IMR-90 (cell line): ENCODE measurements at regions not wholly inside any gene's neighbourhood (a gene's known extent, or its start where the extent isn't known, plus 50 kb on each side); places are given as distances from the start of the nearest gene placed in this dataset.

Experiments used
- ATAC-seq: fragments of 200-7000 bp; cut with Tn5 transposase; 2 replicates; pipeline ENCODE4 v1.9.1; 2020; ENCODE audit warnings: low read depth, mild to moderate bottlenecking, moderate library complexity
- BruUV-seq: library from RNA; stranded (reverse); fragments of 400-500 nt; replicated peaks from 2 replicates; lab custom pipeline; 2021; lab: Mats Ljungman, UMichigan
- CTCF ChIA-PET: fragments of 300-600 bp; formaldehyde crosslinking; extraction: SDS; loops from one replicate; lab custom pipeline; 2021; ENCODE audit warnings: antibody characterized with exemption; lab: Yijun Ruan, JAX
- POLR2A ChIA-PET: fragments of 300-600 bp; sonication (Branson Sonifier 250); formaldehyde crosslinking; loops from one replicate; lab custom pipeline; 2022; ENCODE audit warnings: antibody characterized with exemption; ENCODE audit not compliant: unreplicated experiment; lab: Charles Lee
- DNase-seq: peaks from one replicate; pipeline ENCODE4 v3.0.0; 2013
- H2AFZ ChIP-seq: replicated peaks from 2 replicates; pipeline ENCODE3; 2013; ENCODE audit warnings: low read length, mild to moderate bottlenecking; ENCODE audit not compliant: poor library complexity
- H2AK5ac ChIP-seq: 2 replicates; pipeline ENCODE4 v1.6.1; 2013; ENCODE audit warnings: low read depth, low read length, inconsistent platforms
- H2AK9ac ChIP-seq: replicated peaks from 2 replicates; pipeline ENCODE3; 2013; ENCODE audit warnings: mild to moderate bottlenecking, low read depth, low read length, moderate library complexity; ENCODE audit not compliant: poor library complexity
- H2BK120ac ChIP-seq: 2 replicates; pipeline ENCODE4 v1.6.1; 2013; ENCODE audit warnings: low read depth, low read length, inconsistent platforms
- H2BK15ac ChIP-seq: 3 replicates; pipeline ENCODE4 v1.6.1; 2013; ENCODE audit warnings: low read depth, low read length, inconsistent platforms
- H2BK20ac ChIP-seq: 2 replicates; pipeline ENCODE4 v1.6.1; 2013; ENCODE audit warnings: low read depth, mild to moderate bottlenecking, inconsistent platforms, low read length, moderate library complexity
- H2BK5ac ChIP-seq: 2 replicates; pipeline ENCODE4 v1.6.1; 2013; ENCODE audit warnings: mild to moderate bottlenecking, low read depth, low read length, inconsistent platforms; ENCODE audit not compliant: poor library complexity, severe bottlenecking
- H3K14ac ChIP-seq: replicated peaks from 2 replicates; pipeline ENCODE4 v1.6.1; 2013; ENCODE audit warnings: low read depth, low read length, inconsistent platforms
- H3K18ac ChIP-seq: 2 replicates; pipeline ENCODE4 v1.6.1; 2013; ENCODE audit warnings: low read depth, low read length, control low read depth
- H3K23ac ChIP-seq: 2 replicates; pipeline ENCODE4 v1.6.1; 2013; ENCODE audit warnings: low read depth, low read length, inconsistent platforms
- H3K27ac ChIP-seq: 2 replicates; pipeline ENCODE4 v1.5.1; 2013; ENCODE audit warnings: mild to moderate bottlenecking, control low read depth, low read length; ENCODE audit not compliant: insufficient read depth
- H3K27me3 ChIP-seq: 2 replicates; pipeline ENCODE4 v1.6.1; 2013; ENCODE audit warnings: low read length; ENCODE audit not compliant: control insufficient read depth, insufficient read depth
- H3K36me3 ChIP-seq: 2 replicates; pipeline ENCODE4 v1.6.1; 2013; ENCODE audit warnings: low read length, mixed read lengths; ENCODE audit not compliant: control insufficient read depth, insufficient read depth
- H3K4ac ChIP-seq: 2 replicates; pipeline ENCODE4 v1.6.1; 2013; ENCODE audit warnings: low read depth, low read length, inconsistent platforms
- H3K4me1 ChIP-seq: 2 replicates; pipeline ENCODE4 v1.6.1; 2013; ENCODE audit warnings: low read length, mixed read lengths; ENCODE audit not compliant: control insufficient read depth, insufficient read depth
- H3K4me2 ChIP-seq: 2 replicates; pipeline ENCODE4 v1.6.1; 2013; ENCODE audit warnings: low read depth, mild to moderate bottlenecking, control low read depth, low read length, moderate library complexity
- H3K4me3 ChIP-seq: 2 replicates; pipeline ENCODE4 v1.5.1; 2013; ENCODE audit warnings: low read depth, mild to moderate bottlenecking, control low read depth, low read length, moderate library complexity; ENCODE audit not compliant: insufficient read depth
- H3K56ac ChIP-seq: 2 replicates; pipeline ENCODE4 v1.6.1; 2013; ENCODE audit warnings: low read length, inconsistent platforms; ENCODE audit not compliant: insufficient read depth; ENCODE audit errors: extremely low read depth
- H3K79me1 ChIP-seq, 2 experiments: 2 replicates each; pipeline ENCODE4 v1.6.1; 2013; ENCODE audit warnings: low read length in 2 of 2, inconsistent platforms in 1 of 2, low read depth in 1 of 2
- H3K9ac ChIP-seq: 2 replicates; pipeline ENCODE4 v1.6.1; 2013; ENCODE audit warnings: low read depth, low read length, control low read depth
- H3K9me1 ChIP-seq: 2 replicates; pipeline ENCODE4 v1.6.1; 2013; ENCODE audit warnings: low read length, inconsistent platforms; ENCODE audit not compliant: insufficient read depth
- H3K9me3 ChIP-seq: 2 replicates; pipeline ENCODE4 v1.6.1; 2013; ENCODE audit warnings: low read length; ENCODE audit not compliant: control insufficient read depth, insufficient read depth
- H4K20me1 ChIP-seq: 2 replicates; pipeline ENCODE4 v1.6.1; 2013; ENCODE audit warnings: low read length, inconsistent platforms; ENCODE audit not compliant: insufficient read depth
- H4K5ac ChIP-seq: 2 replicates; pipeline ENCODE4 v1.6.1; 2013; ENCODE audit warnings: mild to moderate bottlenecking, low read depth, low read length, control low read depth
- H4K8ac ChIP-seq, 2 experiments: 2 replicates each; pipeline ENCODE4 v1.6.1; 2013; ENCODE audit warnings: low read depth in 2 of 2, low read length in 2 of 2, control low read depth in 1 of 2, inconsistent platforms in 1 of 2
- H4K91ac ChIP-seq: 2 replicates; pipeline ENCODE4 v1.6.1; 2013; ENCODE audit warnings: low read depth, low read length, inconsistent platforms; ENCODE audit not compliant: insufficient read depth
- BHLHE40 ChIP-seq: fragments of 150-350 bp; IDR thresholded peaks from 2 replicates; pipeline ENCODE4 v1.6.1; 2016; ENCODE audit warnings: mild to moderate bottlenecking, low read depth, low read length
- CEBPB ChIP-seq: IDR thresholded peaks from 2 replicates; pipeline ENCODE4 v1.6.1; 2012; ENCODE audit warnings: low read depth, low read length, improper control_type of control experiment
- CHD1 ChIP-seq: IDR thresholded peaks from 2 replicates; pipeline ENCODE4 v1.6.1; 2012; ENCODE audit warnings: low read depth, low read length, improper control_type of control experiment
- CTCF ChIP-seq: conservative IDR thresholded peaks from 2 replicates; pipeline ENCODE4 v1.5.1; 2012; ENCODE audit warnings: mild to moderate bottlenecking, low read depth, low read length, improper control_type of control experiment
- FOS ChIP-seq: fragments of 150-350 bp; IDR thresholded peaks from 2 replicates; pipeline ENCODE4 v1.6.1; 2016; ENCODE audit warnings: low read depth, low read length
- MAFK ChIP-seq: IDR thresholded peaks from 2 replicates; pipeline ENCODE4 v1.6.1; 2012; ENCODE audit warnings: low read depth, low read length, improper control_type of control experiment
- MAZ ChIP-seq: IDR thresholded peaks from 2 replicates; pipeline ENCODE4 v1.6.1; 2012; ENCODE audit warnings: low read depth, mild to moderate bottlenecking, low read length, improper control_type of control experiment, moderate library complexity, borderline replicate concordance
- MXI1 ChIP-seq: IDR thresholded peaks from 2 replicates; pipeline ENCODE4 v1.6.1; 2012; ENCODE audit warnings: low read depth, mild to moderate bottlenecking, low read length, moderate library complexity, borderline replicate concordance
- RAD21 ChIP-seq: IDR thresholded peaks from 2 replicates; pipeline ENCODE4 v1.6.1; 2012; ENCODE audit warnings: low read length, improper control_type of control experiment
- RCOR1 ChIP-seq: IDR thresholded peaks from 2 replicates; pipeline ENCODE4 v1.6.1; 2012; ENCODE audit warnings: mild to moderate bottlenecking, low read length, improper control_type of control experiment; ENCODE audit not compliant: insufficient replicate concordance
- SMC3 ChIP-seq: fragments of 150-350 bp; IDR thresholded peaks from 2 replicates; pipeline ENCODE4 v1.6.1; 2016; ENCODE audit warnings: low read depth, mild to moderate bottlenecking, antibody characterized with exemption, low read length, moderate library complexity
- USF2 ChIP-seq: fragments of 150-350 bp; IDR thresholded peaks from 2 replicates; pipeline ENCODE4 v1.6.1; 2017; ENCODE audit warnings: mild to moderate bottlenecking, antibody characterized with exemption, low read length, low read depth
- whole genome bisulfite sequencing, 2 experiments: methylation state at CpG; one replicate each; pipeline versions ENCODE4 v1.1.5 to v1.1.7; 2013; ENCODE audit warnings: missing lambda C conversion rate in 2 of 2; ENCODE audit not compliant: insufficient read length in 1 of 2; ENCODE audit errors: extremely low coverage in 2 of 2; 5-methylcytosine and 5-hydroxymethylcytosine counted together
- dilution Hi-C: fragments of 300-500 bp; cut with HindIII; formaldehyde crosslinking; loops from one replicate; pipeline ENCODE4 v1.14.3; 2018; ENCODE audit warnings: low sequenced_read_pairs; ENCODE audit not compliant: unreplicated experiment
- in situ Hi-C: fragments of 300-500 bp; cut with MboI; formaldehyde crosslinking; loops from 3 replicates; pipeline ENCODE4 v1.14.3; 2019; ENCODE audit warnings: low sequenced_read_pairs, inconsistent platforms, mixed read lengths
- intact Hi-C: fragments of 100-400 bp; cut with micrococcal nuclease; formaldehyde crosslinking; loops from 2 replicates; pipeline ENCODE4 v1.10.0; 2022

DNA sequence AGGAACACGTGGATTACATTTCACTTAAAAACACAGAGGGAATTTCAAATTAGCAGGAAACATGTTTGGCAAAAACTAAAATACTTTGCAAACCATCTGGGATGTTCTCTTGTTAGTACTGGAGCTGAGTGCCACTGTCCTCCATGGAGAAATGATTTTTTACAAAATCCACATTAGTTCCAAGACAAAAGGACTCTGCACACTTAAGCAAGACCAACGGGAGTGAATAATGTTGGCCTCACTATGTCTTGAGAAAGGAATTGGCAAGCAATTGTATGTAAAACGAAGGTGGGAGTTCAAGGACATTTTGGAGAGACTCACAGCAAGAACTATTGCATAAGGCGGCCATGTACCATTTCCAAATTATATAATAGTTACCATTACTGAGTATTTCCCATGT, 547.5 kb downstream of the EBF1 start:
- Histone ChIP-seq H3K27ac (no peak overlapping the region), H3K27me3 (no peaks in the 10 kb centered on the region), H4K8ac (no peak overlapping the region), H3K4me3 (no peak overlapping the region), H2BK20ac (no peak overlapping the region), H4K5ac (no peak overlapping the region), H2BK15ac (no peak overlapping the region), H3K14ac (no peak overlapping the region), H3K4ac (no peak overlapping the region), H3K79me1 (no peaks in the 10 kb centered on the region), H3K9ac (no peak overlapping the region), H3K9me1 (no peaks in the 10 kb centered on the region), H2BK5ac (no peak overlapping the region), H3K36me3 (no peaks in the 10 kb centered on the region), H3K9me3 (no peaks in the 10 kb centered on the region), H2AK9ac (no peak overlapping the region), H4K20me1 (no peaks in the 10 kb centered on the region), H2BK120ac (no peak overlapping the region), H3K4me2 (no peak overlapping the region), H4K91ac (no peak overlapping the region), H3K23ac (no peak overlapping the region), H3K4me1 (no peaks in the 10 kb centered on the region), H3K18ac (no peak overlapping the region), H3K56ac (no peak overlapping the region), H2AK5ac (no peak overlapping the region), H2AFZ (no peak overlapping the region)
- DNase-seq (no peak), ATAC-seq (no peak)
- no peak for TF ChIP-seq SMC3
- no peak for TF ChIP-seq RAD21
- no peak for TF ChIP-seq BHLHE40
- TF ChIP-seq USF2, result no peak
- no peak for TF ChIP-seq MAFK
- no peak for TF ChIP-seq CEBPB
- TF ChIP-seq MXI1, result no peak
- no peak for TF ChIP-seq MAZ
- no peak for TF ChIP-seq FOS
- TF ChIP-seq CHD1, result no peak
- no peak for TF ChIP-seq CTCF
- TF ChIP-seq RCOR1, result no peak
- intact Hi-C loops (no loop called here), dilution Hi-C loops (no loop called here), in situ Hi-C loops (no loop called here)
- POLR2A ChIA-PET, result no interaction called here
- WGBS, 2 experiments, result no CpG with 5 or more reads among the region's 4 CpGs
- CTCF ChIA-PET, result no interaction called here
- no TSS peak for BruUV-seq
